Jurkat, Clone E6-1 (cell line): ENCODE measurements at regions not wholly inside any gene's neighbourhood (a gene's known extent, or its start where the extent isn't known, plus 50 kb on each side); places are given as distances from the start of the nearest gene placed in this dataset.
A peak's percentile ranks its signal among the peaks of the same experiment; 100 is the strongest.
"Not testable (repeated sequence)": the region's sequence is repeated elsewhere in the genome, so short reads cannot be mapped to it uniquely, and the experiment has no call there.

Source experiments
- DNase-seq: peaks from one replicate; pipeline ENCODE4 v3.0.0-alpha.2; 2011; ENCODE audit warnings: low read depth, low spot score
- H3K4me3 ChIP-seq: 2 replicates; pipeline ENCODE4 v1.5.1; 2011; ENCODE audit warnings: mild to moderate bottlenecking, low read length, control low read depth, moderate library complexity

GRCh38 chr4:125550769-125551168 is 236.0 kb downstream of the FAT4 start:
- H3K4me3 ChIP-seq: no peak overlapping the region
- DNase-seq: no peak

GRCh38 chr4:125551466-125551865 is 236.7 kb downstream of the FAT4 start:
- H3K4me3 ChIP-seq: no peak overlapping the region
- DNase-seq: no peak

- no peak for DNase-seq
- H3K4me3 ChIP-seq: no peak overlapping the region
Measured at GRCh38 chr4:125551967-125552366, 237.2 kb downstream of the FAT4 start.

GRCh38 chr4:125572601-125573000 is 257.8 kb downstream of the FAT4 start:
- no peak for DNase-seq
- no peak overlapping the region for H3K4me3 ChIP-seq

GRCh38 chr4:125573368-125573767 is 258.6 kb downstream of the FAT4 start:
- H3K4me3 ChIP-seq: no peak overlapping the region
- peak; percentile 15 for DNase-seq

- no peak for DNase-seq
- no peak overlapping the region for H3K4me3 ChIP-seq
Measured at GRCh38 chr4:125573786-125574185, 259.0 kb downstream of the FAT4 start.

GRCh38 chr4:125582302-125582701 is 267.5 kb downstream of the FAT4 start:
- DNase-seq: no peak
- H3K4me3 ChIP-seq: no peak overlapping the region

- DNase-seq: no peak
- H3K4me3 ChIP-seq: no peak overlapping the region
Measured at GRCh38 chr4:125590158-125590557, 275.4 kb downstream of the FAT4 start.

- DNase-seq: no peak
Measured at GRCh38 chr4:125591290-125591689, 276.5 kb downstream of the FAT4 start.

GRCh38 chr4:125594056-125594602 is 279.4 kb downstream of the FAT4 start:
- DNase-seq: no peak
- H3K4me3 ChIP-seq: no peak overlapping the region

More at GRCh38 chr4:125591290-125591689, 276.5 kb downstream of the FAT4 start:
- no peak overlapping the region for H3K4me3 ChIP-seq

- H3K4me3 ChIP-seq, DNase-seq: not testable (repeated sequence)
Measured at GRCh38 chr4:125605926-125606325, 291.2 kb downstream of the FAT4 start.

GRCh38 chr4:125620066-125620860 is 305.5 kb downstream of the FAT4 start:
- no peak overlapping the region for H3K4me3 ChIP-seq
- DNase-seq: no peak

GRCh38 chr4:125624951-125625350 is 310.2 kb downstream of the FAT4 start:
- H3K4me3 ChIP-seq: no peak overlapping the region
- DNase-seq: no peak

GRCh38 chr4:125626946-125627345 is 312.2 kb downstream of the FAT4 start:
- no peak overlapping the region for H3K4me3 ChIP-seq
- no peak for DNase-seq

GRCh38 chr4:125639182-125639621 is 324.4 kb downstream of the FAT4 start:
- DNase-seq: no peak
- H3K4me3 ChIP-seq: no peak overlapping the region

- no peak for DNase-seq
- H3K4me3 ChIP-seq: no peak overlapping the region
Measured at GRCh38 chr4:125641611-125642010, 326.9 kb downstream of the FAT4 start.

GRCh38 chr4:125642645-125643044 is 327.9 kb downstream of the FAT4 start:
- H3K4me3 ChIP-seq: no peak overlapping the region
- DNase-seq: no peak

- H3K4me3 ChIP-seq: no peak overlapping the region
- no peak for DNase-seq
Measured at GRCh38 chr4:125649452-125649851, 334.7 kb downstream of the FAT4 start.

- H3K4me3 ChIP-seq: no peak overlapping the region
- DNase-seq: no peak
Measured at GRCh38 chr4:125650557-125650956, 335.8 kb downstream of the FAT4 start.

GRCh38 chr4:125651707-125652357 is 337.1 kb downstream of the FAT4 start:
- H3K4me3 ChIP-seq, DNase-seq: not testable (repeated sequence)
